Dedifferentiated amniotic fluid mesenchymal stem cell (primary cell): ENCODE measurements at regions not wholly inside any gene's neighbourhood (a gene's known extent, or its start where the extent isn't known, plus 50 kb on each side); places are given as distances from the start of the nearest gene placed in this dataset.
"Not testable (repeated sequence)": the region's sequence is repeated elsewhere in the genome, so short reads cannot be mapped to it uniquely, and the experiment has no call there.

Experiments
- DNase-seq: peaks from one replicate; pipeline ENCODE4 v3.0.0-alpha.2; 2016; ENCODE audit errors: extremely low spot score

GRCh38 chr2:8597559-8598225, 84.2 kb upstream of the ID2 start:
- DNase-seq: no peak

GRCh38 chr2:8598295-8599165, 83.3 kb upstream of the ID2 start:
- peak; percentile 76 for DNase-seq

- no peak for DNase-seq
Measured at GRCh38 chr2:8599421-8600242, 82.2 kb upstream of the ID2 start.

GRCh38 chr2:8600456-8600855, 81.4 kb upstream of the ID2 start:
- DNase-seq: no peak

- DNase-seq: no peak
Measured at GRCh38 chr2:8602809-8603208, 79.0 kb upstream of the ID2 start.

GRCh38 chr2:8603356-8603755, 78.5 kb upstream of the ID2 start:
- DNase-seq: not testable (repeated sequence)

GRCh38 chr2:8604262-8604661, 77.6 kb upstream of the ID2 start:
- no peak for DNase-seq

GRCh38 chr2:8605351-8606065, 76.3 kb upstream of the ID2 start:
- no peak for DNase-seq

GRCh38 chr2:8606226-8606625, 75.6 kb upstream of the ID2 start:
- DNase-seq: no peak

GRCh38 chr2:8606649-8607550, 75.0 kb upstream of the ID2 start:
- DNase-seq: no peak

- peak; percentile 89 for DNase-seq
Measured at GRCh38 chr2:8607606-8608005, 74.2 kb upstream of the ID2 start.

GRCh38 chr2:8608411-8608954, 73.4 kb upstream of the ID2 start:
- no peak for DNase-seq

- DNase-seq: peak; percentile 51
Measured at GRCh38 chr2:8609357-8609811, 72.5 kb upstream of the ID2 start.

GRCh38 chr2:8610775-8611174, 71.1 kb upstream of the ID2 start:
- DNase-seq: not testable (repeated sequence)

- DNase-seq: no peak
Measured at GRCh38 chr2:8611246-8611645, 70.6 kb upstream of the ID2 start.

- DNase-seq: no peak
Measured at GRCh38 chr2:8611700-8612099, 70.2 kb upstream of the ID2 start.

- no peak for DNase-seq
Measured at GRCh38 chr2:8612734-8613179, 69.1 kb upstream of the ID2 start.

GRCh38 chr2:8613207-8613999, 68.5 kb upstream of the ID2 start:
- DNase-seq: not testable (repeated sequence)

GRCh38 chr2:8614646-8615045, 67.2 kb upstream of the ID2 start:
- no peak for DNase-seq
